PC-3 (cell line): ENCODE measurements at regions not wholly inside any gene's neighbourhood (a gene's known extent, or its start where the extent isn't known, plus 50 kb on each side); places are given as distances from the start of the nearest gene placed in this dataset.

ENCODE experiments used
- ATAC-seq: fragments of 200-7000 bp; cut with Tn5 transposase; 2 replicates; pipeline ENCODE4 v1.9.1; 2020; ENCODE audit warnings: mild to moderate bottlenecking, moderate library complexity
- BruUV-seq: library from RNA; stranded (reverse); fragments of 400-500 nt; replicated peaks from 2 replicates; lab custom pipeline; 2021; lab: Mats Ljungman, UMichigan
- CTCF ChIA-PET: fragments of 300-600 bp; sonication (Branson Sonifier 250); formaldehyde crosslinking; loops from one replicate; lab custom pipeline; 2022; ENCODE audit warnings: antibody characterized with exemption; lab: Charles Lee
- POLR2A ChIA-PET: fragments of 300-600 bp; sonication (Branson Sonifier 250); formaldehyde crosslinking; loops from one replicate; lab custom pipeline; 2022; ENCODE audit warnings: antibody characterized with exemption; ENCODE audit not compliant: unreplicated experiment; lab: Charles Lee
- DNase-seq: peaks from one replicate; pipeline ENCODE4 v3.0.0-alpha.2; 2015
- H2AFZ ChIP-seq: fragments of 300-600 bp; sonication (generic); 2 replicates; pipeline ENCODE4 v1.6.0; 2016; ENCODE audit warnings: antibody characterized with exemption, low read length
- H3F3A ChIP-seq: fragments of 300-600 bp; sonication (generic); one replicate; pipeline ENCODE4 v1.6.0; 2017; ENCODE audit warnings: antibody characterized with exemption, low read length, control low read depth, mild to moderate bottlenecking; ENCODE audit not compliant: unreplicated experiment
- H3K27ac ChIP-seq: fragments of 300-600 bp; sonication (generic); 2 replicates; pipeline ENCODE4 v1.5.1; 2016; ENCODE audit warnings: mild to moderate bottlenecking, low read length
- H3K27me3 ChIP-seq: fragments of 300-600 bp; sonication (generic); 2 replicates; pipeline ENCODE4 v1.6.1; 2016; ENCODE audit warnings: low read length, mixed read lengths
- H3K36me3 ChIP-seq: fragments of 300-600 bp; sonication (generic); 2 replicates; pipeline ENCODE4 v1.6.1; 2016; ENCODE audit warnings: low read depth, mixed run types, low read length, mixed read lengths
- H3K4me1 ChIP-seq: fragments of 300-600 bp; sonication (generic); 2 replicates; pipeline ENCODE4 v1.5.1; 2016; ENCODE audit warnings: low read length; ENCODE audit not compliant: insufficient read depth
- H3K4me2 ChIP-seq: fragments of 300-600 bp; sonication (generic); 2 replicates; pipeline ENCODE4 v1.6.0; 2016; ENCODE audit warnings: low read length
- H3K4me3 ChIP-seq: fragments of 300-600 bp; sonication (generic); 2 replicates; pipeline ENCODE4 v1.5.1; 2016; ENCODE audit warnings: mild to moderate bottlenecking, low read length, mixed read lengths
- H3K79me2 ChIP-seq: fragments of 300-600 bp; sonication (generic); 2 replicates; pipeline ENCODE4 v1.6.1; 2017; ENCODE audit warnings: low read length, mixed read lengths
- H3K9ac ChIP-seq: fragments of 300-600 bp; sonication (generic); 2 replicates; pipeline ENCODE4 v1.6.0; 2016; ENCODE audit warnings: mild to moderate bottlenecking, low read length
- H3K9me2 ChIP-seq: fragments of 300-600 bp; sonication (generic); replicated peaks from 2 replicates; pipeline ENCODE4 v1.6.1; 2016; ENCODE audit warnings: mixed run types, low read length, mixed read lengths
- H3K9me3 ChIP-seq: fragments of 300-600 bp; sonication (generic); 2 replicates; pipeline ENCODE4 v1.6.1; 2016; ENCODE audit warnings: low read length, mixed read lengths
- H4K20me1 ChIP-seq: fragments of 300-600 bp; sonication (generic); 2 replicates; pipeline ENCODE4 v1.6.1; 2016; ENCODE audit warnings: low read length, mixed read lengths
- CTCF ChIP-seq: fragments of 300-600 bp; sonication (generic); conservative IDR thresholded peaks from 2 replicates; pipeline ENCODE4 v1.5.1; 2017; ENCODE audit warnings: antibody characterized with exemption, low read depth, mild to moderate bottlenecking, low read length
- EZH2 ChIP-seq: fragments of 300-600 bp; sonication (generic); IDR thresholded peaks from one replicate; pipeline ENCODE4 v1.6.1; 2017; ENCODE audit warnings: antibody characterized with exemption, mild to moderate bottlenecking, low read length; ENCODE audit not compliant: unreplicated experiment
- EZH2phosphoT487 ChIP-seq: fragments of 300-600 bp; sonication (generic); IDR thresholded peaks from 2 replicates; pipeline ENCODE4 v1.6.1; 2018; ENCODE audit warnings: mild to moderate bottlenecking, antibody characterized with exemption, low read length, borderline replicate concordance
- intact Hi-C: fragments of 100-400 bp; cut with micrococcal nuclease; formaldehyde crosslinking; loops from 2 replicates; pipeline ENCODE4 v1.9.0; 2023

- intact Hi-C loops: no loop called here
- Histone ChIP-seq H3K36me3 (no peaks in the 10 kb centered on the region), H3K4me2 (no peak overlapping the region), H3K4me1 (no peaks in the 10 kb centered on the region), H3K27ac (no peak overlapping the region), H3K9me3 (no peaks in the 10 kb centered on the region), H3F3A (no peaks in the 10 kb centered on the region), H3K9ac (no peak overlapping the region), H3K79me2 (no peaks in the 10 kb centered on the region), H4K20me1 (no peaks in the 10 kb centered on the region), H3K9me2 (no peaks in the 10 kb centered on the region), H3K4me3 (no peak overlapping the region), H3K27me3 (0 out of 2 replicates have a peak, but pooled peaks cover 3% of the 10 kb centered on the region), H2AFZ (no peak overlapping the region)
- BruUV-seq: no TSS peak
- no peak for DNase-seq
- ChIA-PET CTCF (no interaction called here), POLR2A (no interaction called here)
- TF ChIP-seq CTCF (no peak), EZH2 (no peak), EZH2phosphoT487 (no peak)
- no peak for ATAC-seq
Measured at GRCh38 chr1:166590161-166590560, 249.1 kb upstream of the POGK start.

- Histone ChIP-seq H3K27me3 (no peaks in the 10 kb centered on the region), H3K4me3 (no peak overlapping the region), H3K36me3 (no peaks in the 10 kb centered on the region), H3K9ac (no peak overlapping the region), H3K9me2 (no peaks in the 10 kb centered on the region), H3F3A (no peaks in the 10 kb centered on the region), H3K79me2 (no peaks in the 10 kb centered on the region), H3K4me1 (no peaks in the 10 kb centered on the region), H3K27ac (no peak overlapping the region), H3K9me3 (no peaks in the 10 kb centered on the region), H4K20me1 (no peaks in the 10 kb centered on the region), H3K4me2 (no peak overlapping the region), H2AFZ (no peak overlapping the region)
- POLR2A ChIA-PET: no interaction called here
- DNase-seq: no peak
- CTCF ChIA-PET: no interaction called here
- no peak for TF ChIP-seq CTCF
- TF ChIP-seq EZH2phosphoT487: no peak
- no peak for TF ChIP-seq EZH2
- intact Hi-C loops: no loop called here
- BruUV-seq: no TSS peak
- ATAC-seq: no peak
Measured at GRCh38 chr1:166594646-166595045, 244.6 kb upstream of the POGK start.

GRCh38 chr1:166597516-166597915 lies 241.8 kb upstream of the POGK start:
- H3F3A ChIP-seq: no peaks in the 10 kb centered on the region
- no peak overlapping the region for H3K4me2 ChIP-seq
- H2AFZ ChIP-seq: no peak overlapping the region
- CTCF ChIA-PET: no interaction called here
- no peak for ATAC-seq
- no peak overlapping the region for H3K27ac ChIP-seq
- intact Hi-C loops: no loop called here
- H3K4me1 ChIP-seq: peaks cover 10% of the 10 kb centered on the region; the same call in 1 of the 2 replicates
- H4K20me1 ChIP-seq: no peaks in the 10 kb centered on the region
- H3K9me3 ChIP-seq: no peaks in the 10 kb centered on the region
- no peaks in the 10 kb centered on the region for H3K27me3 ChIP-seq
- no peak for DNase-seq
- no peak overlapping the region for H3K9ac ChIP-seq
- H3K4me3 ChIP-seq: no peak overlapping the region
- H3K79me2 ChIP-seq: no peaks in the 10 kb centered on the region
- POLR2A ChIA-PET: no interaction called here
- BruUV-seq: no TSS peak
- H3K9me2 ChIP-seq: no peaks in the 10 kb centered on the region
- TF ChIP-seq EZH2phosphoT487: no peak
- TF ChIP-seq CTCF: no peak
- no peak for TF ChIP-seq EZH2
- H3K36me3 ChIP-seq: no peaks in the 10 kb centered on the region
